ENCODE measurements at regions not wholly inside any gene's neighbourhood (a gene's known extent, or its start where the extent isn't known, plus 50 kb on each side); places are given as distances from the start of the nearest gene placed in this dataset.
"Not testable (repeated sequence)": the region's sequence is repeated elsewhere in the genome, so short reads cannot be mapped to it uniquely, and the experiment has no call there.

GRCh38 chr14:41488401-41488800 is 118.3 kb upstream of the LRFN5 start:
- ATAC-seq (no peak), DNase-seq (no peak)
- CTCF ChIA-PET, result no interaction called here
- Mint-ChIP-seq H3K27ac (no peak overlapping the region), H3K9me3 (ENCODE audit: low read depth) (peaks cover 2% of the 10 kb centered on the region), H3K4me1 (no peaks in the 10 kb centered on the region), H3K27me3 (no peaks in the 10 kb centered on the region), H3K36me3 (ENCODE audit: low read depth) (no peaks in the 10 kb centered on the region), H3K4me3 (no peak overlapping the region)
- intact Hi-C loops (cut with DNase I, micrococcal nuclease), result no loop called here
- POLR2A ChIA-PET, result no interaction called here

DNA sequence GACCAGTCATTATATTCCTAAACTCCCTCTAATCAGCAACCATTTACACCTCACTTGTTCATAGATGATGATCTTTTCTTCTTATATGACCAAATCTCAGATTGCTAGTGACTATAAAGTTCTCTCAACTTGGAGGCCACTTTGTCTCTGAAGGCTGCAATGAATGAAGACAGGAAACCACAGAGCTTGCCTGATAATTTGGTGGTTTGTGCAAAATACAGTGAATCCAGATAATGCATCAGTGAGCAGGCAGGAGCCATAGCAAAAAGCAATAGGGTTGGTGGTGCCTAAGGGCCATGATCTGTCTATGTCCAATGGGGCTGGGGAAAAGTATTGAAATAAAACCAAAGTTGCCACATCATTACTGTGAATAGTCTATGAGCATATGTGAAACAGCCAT is 123.8 kb upstream of the LRFN5 start:
- no peaks in the 10 kb centered on the region for H3K36me3 Mint-ChIP-seq (ENCODE audit: low read depth)
- H3K9me3 Mint-ChIP-seq (ENCODE audit: low read depth), result peaks cover 8% of the 10 kb centered on the region
- intact Hi-C loops (cut with DNase I, micrococcal nuclease), result no loop called here
- H3K4me1 Mint-ChIP-seq, result no peaks in the 10 kb centered on the region
- DNase-seq, result no peak
- no peak for ATAC-seq
- H3K27ac Mint-ChIP-seq, result no peak overlapping the region
- CTCF ChIA-PET, result no interaction called here
- H3K27me3 Mint-ChIP-seq, result no peaks in the 10 kb centered on the region
- POLR2A ChIA-PET, result interaction anchor here (0.5 kb wide), 1 partner anchor 152 kb away, joined by 6 read pairs; no protein-coding TSS in a partner anchor
- H3K4me3 Mint-ChIP-seq, result no peak overlapping the region

- ChIA-PET CTCF (no interaction called here), POLR2A (no interaction called here)
- no peak for ATAC-seq
- Mint-ChIP-seq H3K27ac (no peak overlapping the region), H3K9me3 (ENCODE audit: low read depth) (peaks cover 5% of the 10 kb centered on the region), H3K4me3 (no peak overlapping the region), H3K4me1 (no peaks in the 10 kb centered on the region), H3K36me3 (ENCODE audit: low read depth) (no peaks in the 10 kb centered on the region), H3K27me3 (no peaks in the 10 kb centered on the region)
- intact Hi-C loops (cut with DNase I, micrococcal nuclease), result no loop called here
- no peak for DNase-seq
These were observed 130.2 kb upstream of the LRFN5 start for GRCh38 chr14:41476526-41476925.

- Mint-ChIP-seq H3K27ac (no peak overlapping the region), H3K4me3 (no peak overlapping the region), H3K4me1 (no peaks in the 10 kb centered on the region), H3K27me3 (no peaks in the 10 kb centered on the region), H3K9me3 (ENCODE audit: low read depth) (peaks cover 2% of the 10 kb centered on the region), H3K36me3 (ENCODE audit: low read depth) (no peaks in the 10 kb centered on the region)
- no peak for ATAC-seq
- CTCF ChIA-PET, result no interaction called here
- no peak for DNase-seq
- POLR2A ChIA-PET, result no interaction called here
- intact Hi-C loops (cut with DNase I, micrococcal nuclease), result no loop called here
These were observed 145.3 kb upstream of the LRFN5 start for GRCh38 chr14:41461380-41461779.

- Mint-ChIP-seq H3K4me1 (no peaks in the 10 kb centered on the region), H3K27ac (no peak overlapping the region), H3K27me3 (no peaks in the 10 kb centered on the region), H3K36me3 (ENCODE audit: low read depth) (no peaks in the 10 kb centered on the region), H3K9me3 (ENCODE audit: low read depth) (no peaks in the 10 kb centered on the region), H3K4me3 (no peak overlapping the region)
- POLR2A ChIA-PET, result no interaction called here
- intact Hi-C loops (cut with DNase I, micrococcal nuclease), result no loop called here
- CTCF ChIA-PET, result no interaction called here
- ATAC-seq, result no peak
- no peak for DNase-seq
These were observed 149.3 kb upstream of the LRFN5 start for GRCh38 chr14:41457393-41457792.

GRCh38 chr14:41449066-41449465 is 157.6 kb upstream of the LRFN5 start:
- Mint-ChIP-seq H3K27me3 (no peaks in the 10 kb centered on the region), H3K4me1 (no peaks in the 10 kb centered on the region), H3K9me3 (ENCODE audit: low read depth) (no peaks in the 10 kb centered on the region), H3K27ac (no peak overlapping the region), H3K4me3 (no peak overlapping the region), H3K36me3 (ENCODE audit: low read depth) (no peaks in the 10 kb centered on the region)
- intact Hi-C loops (cut with DNase I, micrococcal nuclease), result no loop called here
- CTCF ChIA-PET, result no interaction called here
- ATAC-seq (no peak), DNase-seq (no peak)
- POLR2A ChIA-PET, result no interaction called here

- H3K36me3 Mint-ChIP-seq (ENCODE audit: low read depth), result no peaks in the 10 kb centered on the region
- H3K27me3 Mint-ChIP-seq, result no peaks in the 10 kb centered on the region
- ChIA-PET POLR2A (no interaction called here), CTCF (no interaction called here)
- no peak overlapping the region for H3K4me3 Mint-ChIP-seq
- no peak overlapping the region for H3K27ac Mint-ChIP-seq
- no peaks in the 10 kb centered on the region for H3K9me3 Mint-ChIP-seq (ENCODE audit: low read depth)
- H3K4me1 Mint-ChIP-seq, result no peaks in the 10 kb centered on the region
- intact Hi-C loops (cut with DNase I, micrococcal nuclease), result no loop called here
- DNase-seq (no peak), ATAC-seq (no peak)
These were observed 160.7 kb upstream of the LRFN5 start for GRCh38 chr14:41446008-41446407.

- intact Hi-C loops (cut with DNase I, micrococcal nuclease), result no loop called here
- DNase-seq (no peak), ATAC-seq (no peak)
- Mint-ChIP-seq H3K36me3 (ENCODE audit: low read depth) (no peaks in the 10 kb centered on the region), H3K27me3 (no peaks in the 10 kb centered on the region), H3K4me1 (no peaks in the 10 kb centered on the region), H3K9me3 (ENCODE audit: low read depth) (peaks cover 6% of the 10 kb centered on the region), H3K27ac (no peak overlapping the region), H3K4me3 (no peak overlapping the region)
- ChIA-PET CTCF (no interaction called here), POLR2A (no interaction called here)
These were observed 183.2 kb upstream of the LRFN5 start for GRCh38 chr14:41423503-41423902.

DNA sequence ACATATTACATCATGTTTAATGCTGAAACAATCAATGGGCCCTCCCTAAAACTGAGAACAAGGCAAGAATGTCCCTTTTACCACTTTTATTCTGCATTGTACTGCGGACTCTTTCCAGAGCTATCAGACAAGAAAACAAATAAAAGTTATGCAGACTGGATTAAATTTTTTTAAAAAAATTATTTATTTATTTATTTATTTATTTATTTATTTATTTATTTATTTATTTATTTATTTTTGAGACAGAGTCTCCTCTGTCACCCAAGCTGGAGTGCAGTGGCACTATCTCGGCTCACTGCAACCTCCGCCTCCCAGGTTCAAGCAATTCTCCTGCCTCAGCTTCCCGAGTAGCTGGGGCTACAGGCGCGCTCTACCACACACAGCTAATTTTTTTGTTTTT is 185.4 kb upstream of the LRFN5 start:
- ATAC-seq; CTCF ChIA-PET; POLR2A ChIA-PET; H3K27ac Mint-ChIP-seq; H3K9me3 Mint-ChIP-seq (ENCODE audit: low read depth); DNase-seq; H3K27me3 Mint-ChIP-seq; H3K4me1 Mint-ChIP-seq; H3K36me3 Mint-ChIP-seq (ENCODE audit: low read depth); intact Hi-C loops (cut with DNase I, micrococcal nuclease); H3K4me3 Mint-ChIP-seq: not testable (repeated sequence)

- Mint-ChIP-seq H3K36me3 (ENCODE audit: low read depth) (no peaks in the 10 kb centered on the region), H3K27ac (no peak overlapping the region), H3K4me3 (no peak overlapping the region), H3K9me3 (ENCODE audit: low read depth) (peaks cover 3% of the 10 kb centered on the region), H3K27me3 (no peaks in the 10 kb centered on the region), H3K4me1 (no peaks in the 10 kb centered on the region)
- ATAC-seq (no peak), DNase-seq (no peak)
- POLR2A ChIA-PET, result no interaction called here
- CTCF ChIA-PET, result no interaction called here
- intact Hi-C loops (cut with DNase I, micrococcal nuclease), result no loop called here
These were observed 187.0 kb upstream of the LRFN5 start for GRCh38 chr14:41419709-41420108.

DNA sequence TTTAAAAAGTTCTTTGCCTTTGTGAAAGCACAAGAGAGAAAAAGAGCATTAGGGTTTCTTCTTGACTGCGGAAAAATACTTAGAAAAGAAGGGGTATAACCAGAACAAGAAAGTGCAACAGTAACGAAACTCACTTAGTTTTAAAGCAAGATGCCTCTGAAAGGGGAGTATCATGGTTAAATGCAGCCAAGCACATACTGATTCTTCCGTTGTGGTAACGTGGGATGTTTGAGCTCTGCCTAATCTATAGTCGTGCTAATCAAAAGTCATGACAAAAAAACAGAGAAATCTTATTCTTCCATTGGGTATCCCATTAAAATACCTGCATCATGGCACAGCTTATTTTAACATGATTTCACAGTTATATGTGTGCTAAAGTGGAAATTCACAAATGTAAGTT is 187.8 kb upstream of the LRFN5 start:
- H3K27me3 Mint-ChIP-seq, result no peaks in the 10 kb centered on the region
- ChIA-PET POLR2A (no interaction called here), CTCF (no interaction called here)
- H3K27ac Mint-ChIP-seq, result no peak overlapping the region
- H3K9me3 Mint-ChIP-seq (ENCODE audit: low read depth), result no peaks in the 10 kb centered on the region
- no peaks in the 10 kb centered on the region for H3K36me3 Mint-ChIP-seq (ENCODE audit: low read depth)
- no peaks in the 10 kb centered on the region for H3K4me1 Mint-ChIP-seq
- DNase-seq (no peak), ATAC-seq (no peak)
- no peak overlapping the region for H3K4me3 Mint-ChIP-seq
- intact Hi-C loops (cut with DNase I, micrococcal nuclease), result no loop called here

GRCh38 chr14:41409806-41410205 is 196.9 kb upstream of the LRFN5 start:
- intact Hi-C loops (cut with DNase I, micrococcal nuclease), result no loop called here
- ChIA-PET CTCF (no interaction called here), POLR2A (no interaction called here)
- Mint-ChIP-seq H3K36me3 (ENCODE audit: low read depth) (no peaks in the 10 kb centered on the region), H3K27ac (no peak overlapping the region), H3K9me3 (ENCODE audit: low read depth) (no peaks in the 10 kb centered on the region), H3K27me3 (no peaks in the 10 kb centered on the region), H3K4me1 (no peaks in the 10 kb centered on the region), H3K4me3 (no peak overlapping the region)
- DNase-seq (no peak), ATAC-seq (no peak)

- DNase-seq (no peak), ATAC-seq (no peak)
- ChIA-PET POLR2A (interaction anchor here (0.6 kb wide), 1 partner anchor 1790 kb away, joined by 5 read pairs; no protein-coding TSS in a partner anchor), CTCF (no interaction called here)
- H3K9me3 Mint-ChIP-seq (ENCODE audit: low read depth), result no peaks in the 10 kb centered on the region
- H3K27me3 Mint-ChIP-seq, result no peaks in the 10 kb centered on the region
- no peaks in the 10 kb centered on the region for H3K36me3 Mint-ChIP-seq (ENCODE audit: low read depth)
- intact Hi-C loops (cut with DNase I, micrococcal nuclease), result no loop called here
- H3K27ac Mint-ChIP-seq, result no peak overlapping the region
- no peak overlapping the region for H3K4me3 Mint-ChIP-seq
- no peaks in the 10 kb centered on the region for H3K4me1 Mint-ChIP-seq
These were observed 202.6 kb upstream of the LRFN5 start for GRCh38 chr14:41404126-41404525.
